HG02798 (cell line): ENCODE measurements at regions not wholly inside any gene's neighbourhood (a gene's known extent, or its start where the extent isn't known, plus 50 kb on each side); places are given as distances from the start of the nearest gene placed in this dataset.
"Not testable (repeated sequence)": the region's sequence is repeated elsewhere in the genome, so short reads cannot be mapped to it uniquely, and the experiment has no call there.

ENCODE experiments used
- ATAC-seq: cut with Tn5 transposase; IDR thresholded peaks from one replicate; pipeline ENCODE4 v1.9.1; 2021; ENCODE audit warnings: mild to moderate bottlenecking; ENCODE audit not compliant: unreplicated experiment, poor library complexity

- ATAC-seq = no peak
Measured at GRCh38 chr2:116891191-116891590, 923.3 kb upstream of the DDX18 start.

GRCh38 chr2:116911540-116911939 lies 903.0 kb upstream of the DDX18 start:
- ATAC-seq = no peak

DNA sequence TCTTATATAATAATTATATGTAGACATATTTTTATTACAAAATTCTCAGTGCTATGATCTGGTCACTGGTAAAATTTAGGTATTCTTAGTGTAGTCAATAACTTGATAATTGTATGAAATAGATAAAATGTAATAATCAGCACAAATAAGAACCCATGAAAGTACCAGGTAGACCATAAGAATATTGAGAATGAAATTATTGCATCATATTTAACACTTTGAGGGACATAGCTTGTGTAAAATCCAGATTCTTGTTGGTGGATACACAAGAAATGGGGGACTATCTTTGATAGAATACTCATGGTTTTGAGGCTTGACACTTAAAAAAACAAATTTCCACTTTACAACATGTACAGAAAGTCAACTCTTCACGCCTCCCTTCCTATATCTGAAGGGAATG lies 898.8 kb upstream of the DDX18 start:
- ATAC-seq = no peak

DNA sequence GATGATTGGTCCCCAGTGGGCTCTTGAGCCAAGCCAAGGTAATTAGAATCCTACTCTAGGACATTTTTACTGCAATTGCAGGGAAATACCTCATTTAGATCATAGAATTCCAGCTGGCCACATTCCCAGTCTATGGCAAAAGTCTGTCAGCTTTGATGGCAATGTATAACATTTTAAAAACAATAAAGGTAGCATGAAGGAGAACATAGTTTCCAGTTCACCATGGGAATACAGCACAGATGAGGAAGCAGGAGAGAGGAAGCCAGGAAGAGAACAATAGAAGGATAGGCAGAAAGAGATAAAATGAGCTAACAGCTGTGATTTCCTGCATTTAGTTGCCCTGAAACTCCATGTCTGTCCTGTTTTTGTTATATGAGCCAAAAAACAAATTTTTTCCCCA lies 897.3 kb upstream of the DDX18 start:
- ATAC-seq = no peak

- no peak for ATAC-seq
Measured at GRCh38 chr2:116918574-116918973, 895.9 kb upstream of the DDX18 start.

- ATAC-seq = no peak
Measured at GRCh38 chr2:116922414-116922813, 892.1 kb upstream of the DDX18 start.

DNA sequence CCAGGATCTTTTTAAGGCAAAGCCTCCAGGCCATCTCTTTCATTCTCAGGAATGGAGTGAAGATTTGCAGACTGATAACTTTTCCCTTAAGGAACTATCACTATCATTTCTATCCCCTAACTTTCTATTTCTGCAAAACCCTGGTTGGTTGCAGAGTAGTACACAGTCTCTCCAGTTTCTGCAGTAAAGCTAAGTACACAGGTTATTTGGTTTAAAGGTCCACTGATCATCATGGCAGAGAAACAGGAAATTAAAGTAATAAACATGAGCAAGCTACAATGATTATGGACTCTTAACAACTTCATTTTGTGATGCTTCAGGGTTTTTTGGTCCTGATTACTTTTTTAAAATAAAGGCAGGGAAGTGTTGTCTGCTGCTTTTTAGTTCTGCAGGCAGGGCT lies 890.0 kb upstream of the DDX18 start:
- ATAC-seq = no peak

DNA sequence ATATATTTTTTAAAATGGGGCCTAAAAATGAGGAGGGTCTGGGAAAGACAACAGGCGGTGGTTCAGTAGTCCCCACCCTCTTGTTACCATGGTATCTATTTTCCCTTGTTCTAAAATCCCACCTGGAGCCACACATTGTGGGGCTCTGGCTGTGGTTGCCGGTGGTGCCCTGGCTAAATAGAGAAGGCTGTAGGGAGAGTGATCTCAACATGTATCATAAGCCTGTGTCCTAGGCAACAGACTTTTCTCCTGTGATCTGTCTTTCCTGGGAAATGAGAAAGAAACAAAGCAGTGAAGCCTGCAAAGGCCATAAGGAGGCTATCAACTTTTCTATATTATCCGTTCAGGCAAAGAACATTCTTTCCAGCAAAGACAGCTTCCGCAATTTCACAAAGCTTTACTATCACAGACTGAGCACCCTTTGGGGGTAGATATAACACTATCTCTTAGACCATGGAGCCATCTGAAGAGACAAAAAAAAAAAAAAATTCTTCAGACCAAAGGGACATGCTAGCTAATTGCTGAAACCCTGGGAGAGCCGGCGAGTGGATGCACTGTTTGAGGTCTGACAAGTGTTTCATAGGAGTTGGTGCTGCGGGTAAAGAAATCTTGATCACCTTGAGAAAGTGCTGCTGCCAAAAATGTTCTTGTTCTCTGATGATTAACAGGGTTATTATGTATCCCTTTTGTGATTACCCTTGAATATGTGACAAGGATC lies 879.2 kb upstream of the DDX18 start:
- no peak for ATAC-seq

DNA sequence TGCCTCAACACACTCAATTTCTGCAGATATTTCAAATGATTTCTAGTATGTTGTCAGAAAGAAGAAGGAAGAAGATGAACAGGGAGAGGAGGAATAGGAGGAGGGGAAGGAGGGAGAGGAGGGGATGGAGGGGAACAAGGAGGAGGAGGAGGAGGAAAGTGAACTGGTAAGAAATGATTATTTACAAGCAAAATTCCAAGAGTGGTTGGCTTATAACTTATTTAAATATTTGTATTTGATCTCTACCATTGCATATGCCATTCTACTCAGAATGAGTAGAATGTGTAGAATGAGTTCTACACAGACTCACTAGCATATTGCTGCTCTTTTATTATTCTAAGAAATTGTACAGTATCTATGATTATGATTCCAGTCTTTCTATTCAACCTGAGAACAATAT lies 866.2 kb upstream of the DDX18 start:
- ATAC-seq = no peak

DNA sequence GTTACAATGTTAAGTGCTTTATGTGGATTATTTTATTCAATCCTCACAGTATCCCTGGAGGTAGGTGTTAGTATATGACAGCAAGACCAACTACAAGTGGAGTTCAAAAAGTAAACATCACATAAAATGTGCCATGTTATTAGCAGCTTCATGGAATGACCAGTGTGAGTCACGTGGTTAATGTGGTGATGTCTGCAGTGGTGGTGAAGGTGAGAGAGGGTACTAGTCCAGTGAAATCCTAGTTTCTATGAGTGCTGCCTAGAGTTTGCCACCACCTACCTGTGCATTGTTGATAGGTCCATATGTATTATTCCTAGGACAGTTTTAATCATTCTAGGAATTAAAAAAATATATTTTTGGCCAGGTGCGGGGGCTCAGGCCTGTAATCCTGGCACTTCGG lies 865.2 kb upstream of the DDX18 start:
- no peak for ATAC-seq

DNA sequence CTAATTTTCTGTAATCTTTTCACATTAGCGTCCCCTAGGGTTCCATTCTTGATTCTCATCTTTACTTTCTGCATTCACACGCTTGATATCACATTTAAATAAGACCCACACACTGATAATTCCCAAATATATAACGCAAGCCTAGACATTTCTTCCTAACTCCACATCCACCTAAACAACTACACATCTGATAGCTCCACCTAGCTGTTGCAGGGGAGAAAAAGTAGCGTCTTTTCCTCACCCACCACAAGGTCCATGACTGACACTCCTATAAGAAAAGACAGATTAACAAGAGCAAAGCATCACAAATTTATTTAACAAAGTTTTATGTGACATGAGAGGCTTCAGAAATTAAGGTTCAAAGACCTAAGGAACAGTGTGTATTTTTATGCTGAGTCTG lies 862.2 kb upstream of the DDX18 start:
- no peak for ATAC-seq

- no peak for ATAC-seq
Measured at GRCh38 chr2:116955646-116956045, 858.8 kb upstream of the DDX18 start.

DNA sequence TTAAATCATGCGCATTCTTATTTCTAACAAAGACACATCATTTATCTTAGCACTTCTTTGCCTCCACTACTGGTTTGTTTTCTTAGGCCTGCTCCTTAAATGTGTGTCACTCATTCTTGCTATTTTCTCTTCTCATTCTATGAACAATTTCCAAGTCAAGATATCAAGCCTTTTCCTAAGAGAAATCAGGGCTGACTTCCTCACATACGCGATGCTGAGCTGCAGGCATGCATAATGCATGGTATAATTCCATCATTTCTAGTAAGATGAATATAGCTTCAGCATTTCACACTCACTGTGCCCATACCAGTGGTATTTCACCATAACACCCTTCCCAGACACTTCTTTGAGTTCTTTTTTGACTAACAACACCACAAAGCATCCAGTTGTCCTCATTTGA lies 838.9 kb upstream of the DDX18 start:
- no peak for ATAC-seq

DNA sequence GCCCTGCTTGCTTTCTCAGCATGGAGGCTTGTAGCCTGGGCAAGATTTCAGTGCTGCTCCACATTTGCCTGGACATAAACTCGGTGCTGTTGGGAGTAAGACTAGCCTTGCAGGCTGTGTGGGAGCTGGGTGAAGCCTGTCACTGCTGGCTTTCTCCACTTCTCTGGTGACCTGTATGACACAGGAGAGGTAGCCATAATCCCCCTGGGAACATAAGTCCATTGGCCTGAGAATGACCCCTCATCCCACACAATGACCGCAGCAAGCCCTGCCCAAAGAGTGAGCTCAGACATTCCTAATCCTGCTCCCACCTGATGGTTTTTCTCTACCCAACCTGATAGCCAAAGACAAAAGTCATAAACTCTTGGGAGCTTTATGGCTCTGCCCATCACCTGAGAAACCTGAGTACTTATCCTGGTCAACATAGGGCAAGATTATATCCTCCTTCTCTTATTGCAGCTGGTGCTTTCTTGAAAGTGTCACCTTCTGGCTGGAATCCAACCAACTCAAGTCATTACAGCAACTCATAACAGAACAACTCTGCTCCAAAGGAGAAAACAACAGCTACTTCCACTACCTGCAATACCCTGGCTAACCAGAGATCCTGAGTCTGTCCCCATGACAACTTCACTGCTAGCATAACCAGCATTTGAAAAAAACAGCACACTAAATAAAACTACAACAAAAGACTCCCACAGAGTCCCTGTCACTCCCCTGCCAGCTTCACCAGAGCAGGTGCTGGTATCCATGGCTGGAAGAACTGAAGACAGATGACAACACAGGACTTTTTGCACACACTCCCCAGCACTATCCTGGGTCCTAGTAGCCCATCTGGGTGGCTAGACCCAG lies 834.4 kb upstream of the DDX18 start:
- no peak for ATAC-seq

DNA sequence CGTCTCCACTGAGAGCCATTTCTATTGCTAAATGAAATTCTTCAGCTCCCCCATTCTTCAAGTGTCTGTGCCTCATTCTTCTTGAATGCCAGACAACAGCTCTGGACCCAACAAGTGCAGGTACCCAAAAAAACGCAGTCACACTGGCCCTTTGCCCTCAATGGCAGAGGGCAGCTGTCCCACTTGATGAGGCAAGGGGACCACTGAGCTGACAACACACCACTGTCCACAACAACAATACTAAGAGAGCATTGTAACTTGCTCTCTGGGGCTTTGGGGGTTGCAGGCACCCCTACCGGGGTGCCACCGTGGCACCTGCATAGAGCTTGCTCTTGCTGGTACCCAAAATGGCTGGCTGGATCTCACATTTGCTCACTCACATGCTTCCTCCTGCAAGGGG lies 827.0 kb upstream of the DDX18 start:
- ATAC-seq = no peak

DNA sequence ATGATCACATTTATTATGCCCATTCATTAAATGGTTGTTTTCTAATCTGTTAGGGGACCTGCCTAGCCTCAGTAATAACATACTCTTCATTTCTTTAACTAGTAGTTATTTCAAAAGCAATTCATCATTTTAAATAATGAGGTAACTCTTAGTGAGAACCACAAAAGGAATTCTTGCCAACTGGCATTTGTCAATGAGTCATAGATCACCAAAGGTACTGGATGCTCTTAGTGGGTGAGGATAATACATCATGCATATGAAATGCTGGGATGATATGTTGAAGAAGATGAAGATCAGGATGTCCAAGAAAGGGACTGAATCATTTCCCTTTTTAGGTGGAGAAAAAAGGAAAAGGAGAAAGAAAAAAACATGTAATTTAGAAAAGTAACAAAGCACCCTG lies 826.2 kb upstream of the DDX18 start:
- no peak for ATAC-seq

- ATAC-seq = no peak
Measured at GRCh38 chr2:117019357-117019756, 795.1 kb upstream of the DDX18 start.

- no peak for ATAC-seq
Measured at GRCh38 chr2:117027646-117028045, 786.8 kb upstream of the DDX18 start.

- not testable (repeated sequence) for ATAC-seq
Measured at GRCh38 chr2:117028708-117029107, 785.8 kb upstream of the DDX18 start.

DNA sequence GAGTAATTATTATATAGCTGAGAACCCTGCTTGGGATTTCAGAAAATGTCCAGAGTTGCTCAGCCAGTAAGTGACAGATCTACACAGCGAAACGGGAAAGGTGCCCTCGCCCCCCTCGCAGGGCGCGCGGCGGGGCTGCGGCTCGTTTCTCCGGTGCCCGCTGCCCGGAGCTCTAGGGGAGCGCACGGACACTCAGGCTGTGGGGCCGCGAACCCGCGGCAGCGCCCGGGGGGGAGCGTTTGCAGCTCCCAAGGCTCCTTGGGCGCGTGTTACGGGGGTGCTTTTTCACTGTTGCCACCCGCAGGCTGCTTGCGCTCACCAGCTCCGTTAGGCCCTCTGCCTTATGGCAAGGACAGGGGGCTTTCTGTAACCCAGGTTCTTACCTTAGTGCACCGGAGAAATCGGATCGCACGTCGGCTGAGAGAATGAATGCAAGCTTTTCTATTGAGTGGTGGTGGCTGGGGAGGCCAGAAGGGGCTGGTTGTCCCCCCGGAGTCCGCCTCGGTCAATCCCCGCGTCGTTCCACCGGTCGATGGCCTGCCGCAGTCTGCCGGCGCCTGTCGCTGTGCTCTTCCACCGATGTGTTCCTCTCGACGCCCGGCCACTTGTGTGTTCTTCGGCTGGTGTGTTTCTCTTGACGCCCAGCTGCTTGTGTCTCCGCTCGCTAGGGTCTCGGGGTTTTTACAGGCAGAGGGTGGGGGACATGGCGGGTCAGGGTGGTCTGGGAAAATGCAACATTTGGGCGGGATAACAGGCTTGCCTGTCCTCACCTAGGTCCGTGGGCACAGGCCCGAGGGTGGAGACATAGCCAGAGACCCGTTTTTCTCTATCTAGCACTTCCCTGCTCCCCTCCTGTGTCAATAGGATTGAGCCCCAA lies 758.8 kb upstream of the DDX18 start:
- no peak for ATAC-seq

GRCh38 chr2:117056376-117056748 lies 758.1 kb upstream of the DDX18 start:
- ATAC-seq = no peak
